HepG2 (cell line): ENCODE measurements at regions not wholly inside any gene's neighbourhood (a gene's known extent, or its start where the extent isn't known, plus 50 kb on each side); places are given as distances from the start of the nearest gene placed in this dataset.

Experiments
- ATAC-seq: fragments of 200-7000 bp; cut with Tn5 transposase; 3 replicates; pipeline ENCODE4 v1.9.1; 2020; ENCODE audit warnings: mild to moderate bottlenecking, moderate library complexity
- BruUV-seq: library from RNA; stranded (reverse); fragments of 400-500 nt; replicated peaks from 2 replicates; lab custom pipeline; 2021; lab: Mats Ljungman, UMichigan
- CTCF ChIA-PET: fragments of 300-600 bp; formaldehyde crosslinking; extraction: SDS; loops from one replicate; lab custom pipeline; 2021; ENCODE audit warnings: low total read pairs, inconsistent platforms, low intra/inter-chr PET ratio; lab: Yijun Ruan, JAX
- POLR2A ChIA-PET: fragments of 350-600 bp; sonication (Branson Sonifier 250); formaldehyde crosslinking; loops from one replicate; lab custom pipeline; 2020; ENCODE audit warnings: antibody characterized with exemption, inconsistent platforms; lab: Yijun Ruan, JAX
- DNase-seq: peaks from one replicate; pipeline ENCODE4 v3.0.0-alpha.2; 2015; ENCODE audit warnings: low spot score
- FAIRE-seq: peaks from 3 replicates; lab custom pipeline; 2011; peaks lifted over from hg19 to GRCh38; lab: Jason Lieb, UNC
- H2AFZ ChIP-seq: one replicate; pipeline ENCODE4 v1.6.1; 2011; ENCODE audit warnings: low read length, inconsistent platforms
- H3K27ac ChIP-seq: fragments of 300-600 bp; 3 replicates; pipeline ENCODE4 v1.8.0; 2011; ENCODE audit warnings: mixed run types, mild to moderate bottlenecking, mixed read lengths, low read length, inconsistent platforms; ENCODE audit not compliant: insufficient read depth; ENCODE audit errors: extremely low read length
- H3K27me3 ChIP-seq, 2 experiments: fragments of 200-600 bp in 1 of 2; 2 replicates in 1 of 2; 3 replicates in 1 of 2; pipeline versions ENCODE4 v1.6.0 to v1.8.0; 2011; ENCODE audit warnings: low read length in 2 of 2, mild to moderate bottlenecking in 2 of 2, moderate library complexity in 2 of 2, inconsistent platforms in 1 of 2; ENCODE audit not compliant: insufficient read depth in 2 of 2, control insufficient read depth in 1 of 2
- H3K36me3 ChIP-seq, 2 experiments: fragments of 200-600 bp in 1 of 2; replicated peaks in 1 of 2; 2 replicates in 1 of 2; 3 replicates in 1 of 2; pipeline versions ENCODE4 v1.5.1 to v1.8.0; 2011; ENCODE audit warnings: low read length in 2 of 2, inconsistent platforms in 1 of 2; ENCODE audit not compliant: insufficient read depth in 2 of 2, control insufficient read depth in 1 of 2
- H3K4me1 ChIP-seq: 2 replicates; pipeline ENCODE4 v1.5.1; 2012; ENCODE audit warnings: low read length, inconsistent platforms; ENCODE audit not compliant: insufficient read depth
- H3K4me2 ChIP-seq: 2 replicates; pipeline ENCODE4 v1.6.0; 2011; ENCODE audit warnings: low read depth, low read length, inconsistent platforms
- H3K4me3 ChIP-seq, 3 experiments: fragments of 200-600 bp in 1 of 3; sonication (generic), shearing (Covaris generic) in 1 of 3; replicated peaks in 1 of 3; 2 replicates each; pipeline ENCODE4 v1.5.1; 2011 to 2016; ENCODE audit warnings: low read length in 3 of 3, inconsistent platforms in 2 of 3, low read depth in 2 of 3, mild to moderate bottlenecking in 2 of 3, control low read depth in 1 of 3, mixed read lengths in 1 of 3; ENCODE audit not compliant: insufficient read depth in 1 of 3
- H3K79me2 ChIP-seq: one replicate; pipeline ENCODE4 v1.6.1; 2011; ENCODE audit warnings: low read length, inconsistent platforms; ENCODE audit not compliant: insufficient read depth
- H3K9ac ChIP-seq: 2 replicates; pipeline ENCODE4 v1.6.0; 2011; ENCODE audit warnings: mild to moderate bottlenecking, low read depth, low read length, inconsistent platforms; ENCODE audit not compliant: insufficient read depth
- H3K9me3 ChIP-seq: 2 replicates; pipeline ENCODE4 v1.5.1; 2012; ENCODE audit warnings: mild to moderate bottlenecking, low read length
- H4K20me1 ChIP-seq: 2 replicates; pipeline ENCODE4 v1.6.0; 2011; ENCODE audit warnings: inconsistent platforms, mild to moderate bottlenecking, low read length, moderate library complexity; ENCODE audit not compliant: insufficient read depth
- MTF1 ChIP-seq: sonication (generic); formaldehyde crosslinking; IDR thresholded peaks from 2 replicates; pipeline ENCODE4 v1.5.0; 2020; ENCODE audit warnings: missing genetic modification reagents
- NFE2L1 ChIP-seq: sonication (generic); formaldehyde crosslinking; IDR thresholded peaks from 2 replicates; pipeline ENCODE4 v1.4.0; 2020; ENCODE audit warnings: missing genetic modification reagents, mild to moderate bottlenecking, borderline replicate concordance
- RAD51 ChIP-seq: fragments of 450-650 bp; IDR thresholded peaks from 2 replicates; pipeline ENCODE4 v1.6.1; 2016; ENCODE audit warnings: borderline replicate concordance
- RARG ChIP-seq: sonication (generic); formaldehyde crosslinking; IDR thresholded peaks from 2 replicates; pipeline ENCODE4 v1.4.0; 2020; ENCODE audit warnings: low read depth, mild to moderate bottlenecking, missing genetic modification reagents
- TERF1 ChIP-seq: sonication (generic); formaldehyde crosslinking; IDR thresholded peaks from 2 replicates; pipeline ENCODE4 v1.8.0; 2022; ENCODE audit warnings: mild to moderate bottlenecking, missing genetic modification reagents, moderate library complexity
- TSC22D2 ChIP-seq: sonication (generic); formaldehyde crosslinking; IDR thresholded peaks from 2 replicates; pipeline ENCODE4 v1.5.1; 2020; ENCODE audit warnings: missing genetic modification reagents, mild to moderate bottlenecking, borderline replicate concordance
- YEATS2 ChIP-seq: sonication (generic); formaldehyde crosslinking; IDR thresholded peaks from 2 replicates; pipeline ENCODE4 v1.4.0; 2020; ENCODE audit warnings: missing genetic modification reagents, borderline replicate concordance
- ZBTB7A ChIP-seq: sonication (generic); formaldehyde crosslinking; IDR thresholded peaks from 2 replicates; pipeline ENCODE4 v1.8.0; 2022; ENCODE audit warnings: mild to moderate bottlenecking, missing genetic modification reagents
- ZFYVE20 ChIP-seq: sonication (generic); formaldehyde crosslinking; IDR thresholded peaks from 2 replicates; pipeline ENCODE4 v1.8.0; 2023; ENCODE audit warnings: low read depth, mild to moderate bottlenecking, moderate library complexity, missing genetic modification reagents, borderline replicate concordance
- WGBS: methylation state at CpG from one replicate; pipeline ENCODE4 v1.1.6; 2017; ENCODE audit warnings: low lambda C conversion rate; 5-methylcytosine and 5-hydroxymethylcytosine counted together
- in situ Hi-C: cut with HindIII; loops from 2 replicates; pipeline ENCODE4 v1.10.0; 2017; ENCODE audit warnings: low pct_unique_long_range_greater_than_20kb; ENCODE audit not compliant: extremely low pct_ligation_motif_present
- intact Hi-C: fragments of 100-400 bp; cut with micrococcal nuclease; formaldehyde crosslinking; loops from one replicate; pipeline ENCODE4 v1.10.0; 2022; ENCODE audit not compliant: unreplicated experiment
- TF ChIP-seq, protein P1 (sequence below): sonication (generic); formaldehyde crosslinking; IDR thresholded peaks from 2 replicates; pipeline ENCODE4 v1.5.1; 2020; ENCODE audit warnings: mild to moderate bottlenecking, moderate library complexity, missing genetic modification reagents

DNA sequence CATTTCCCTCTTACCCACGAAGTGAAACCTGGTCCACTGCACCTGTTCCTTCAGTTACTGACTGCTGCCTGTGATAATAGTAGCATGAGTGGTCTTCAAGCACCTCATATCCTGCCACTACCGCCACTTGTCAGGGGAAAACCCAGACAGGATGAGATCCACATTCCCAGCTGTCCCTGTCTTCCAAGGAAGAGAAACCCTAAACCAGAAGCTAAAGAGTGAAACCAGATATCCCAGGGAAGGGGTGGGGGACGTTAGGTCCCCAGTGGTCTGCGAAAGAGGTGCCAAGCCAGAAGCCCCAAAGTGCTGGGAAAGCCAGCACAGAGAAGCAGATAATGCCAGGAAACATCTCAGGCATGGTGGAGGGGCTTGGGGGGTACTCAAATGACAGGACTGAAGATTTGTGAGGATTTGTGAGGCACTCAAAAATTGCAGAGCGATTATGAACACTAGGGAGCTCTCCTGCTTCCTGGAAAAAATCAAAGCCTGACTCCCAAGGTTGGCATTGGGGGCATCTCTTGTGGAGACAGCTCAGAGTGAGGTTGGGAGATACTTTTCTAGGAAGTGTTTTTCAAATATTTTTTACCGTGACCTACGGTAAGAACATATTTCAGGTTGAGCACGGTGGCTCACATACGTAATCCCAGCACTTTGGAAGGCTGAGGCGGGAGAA lies 77.9 kb downstream of the TMEM30B start:
- no peak overlapping the region for H3K4me3 ChIP-seq
- in situ Hi-C loops = no loop called here
- no peak overlapping the region for H3K4me2 ChIP-seq

More for the DNA sequence above, 77.9 kb downstream of the TMEM30B start:
- TF ChIP-seq ZBTB7A (CRISPR knock-in tag) (no peak), YEATS2 (CRISPR knock-in tag) (no peak), NFE2L1 (CRISPR knock-in tag) (no peak), MTF1 (CRISPR knock-in tag) (no peak), ZFYVE20 (CRISPR knock-in tag) (no peak), TSC22D2 (CRISPR knock-in tag) (no peak), RAD51 (no peak), RARG (CRISPR knock-in tag) (no peak), TERF1 (CRISPR knock-in tag) (no peak)
- TF ChIP-seq, protein P1, sequence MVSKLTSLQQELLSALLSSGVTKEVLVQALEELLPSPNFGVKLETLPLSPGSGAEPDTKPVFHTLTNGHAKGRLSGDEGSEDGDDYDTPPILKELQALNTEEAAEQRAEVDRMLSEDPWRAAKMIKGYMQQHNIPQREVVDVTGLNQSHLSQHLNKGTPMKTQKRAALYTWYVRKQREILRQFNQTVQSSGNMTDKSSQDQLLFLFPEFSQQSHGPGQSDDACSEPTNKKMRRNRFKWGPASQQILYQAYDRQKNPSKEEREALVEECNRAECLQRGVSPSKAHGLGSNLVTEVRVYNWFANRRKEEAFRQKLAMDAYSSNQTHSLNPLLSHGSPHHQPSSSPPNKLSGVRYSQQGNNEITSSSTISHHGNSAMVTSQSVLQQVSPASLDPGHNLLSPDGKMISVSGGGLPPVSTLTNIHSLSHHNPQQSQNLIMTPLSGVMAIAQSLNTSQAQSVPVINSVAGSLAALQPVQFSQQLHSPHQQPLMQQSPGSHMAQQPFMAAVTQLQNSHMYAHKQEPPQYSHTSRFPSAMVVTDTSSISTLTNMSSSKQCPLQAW (CRISPR knock-in tag) = no peak
- no peak overlapping the region for H3K27ac ChIP-seq
- H3K79me2 ChIP-seq = no peaks in the 10 kb centered on the region
- ATAC-seq (no peak), FAIRE-seq (no peak), DNase-seq (no peak)
- no TSS peak for BruUV-seq
- H2AFZ ChIP-seq = no peak overlapping the region
- no peaks in the 10 kb centered on the region for H4K20me1 ChIP-seq
- 32% methylated on average over 10 of the region's 10 CpGs for WGBS
- intact Hi-C loops = no loop called here
- peaks cover 0 to 4% of the 10 kb centered on the region in 2 experiments; a peak in 1 of 5 replicates for H3K27me3 ChIP-seq
- H3K9me3 ChIP-seq = no peaks in the 10 kb centered on the region
- H3K36me3 ChIP-seq = no peaks in the 10 kb centered on the region
- H3K9ac ChIP-seq = no peak overlapping the region
- POLR2A ChIA-PET = no interaction called here
- CTCF ChIA-PET = no interaction called here
- no peaks in the 10 kb centered on the region for H3K4me1 ChIP-seq
